ENCODE measurements at regions not wholly inside any gene's neighbourhood (a gene's known extent, or its start where the extent isn't known, plus 50 kb on each side); places are given as distances from the start of the nearest gene placed in this dataset.
A peak's percentile ranks its signal among the peaks of the same experiment; 100 is the strongest.

- TF ChIP-seq FEZF1 (tag by site-specific recombination; IDR thresholded peaks at IDR 0.05), result no peak
Observed at GRCh38 chr1:219724440-219724839, 111.5 kb upstream of the ZC3H11B start (continued).

- no peak overlapping the region for H3K4me3 ChIP-seq (ENCODE audit: low read depth, low read length)
- H3K4me1 ChIP-seq (ENCODE audit: control insufficient read depth, insufficient read depth, low read length), result no peaks in the 10 kb centered on the region
- H3K36me3 ChIP-seq (ENCODE audit: control insufficient read depth in 2 of 2, insufficient read depth in 1 of 2, low read length in 2 of 2), result no peaks in the 10 kb centered on the region
- no peak overlapping the region for H3K27ac ChIP-seq (ENCODE audit: extremely low read depth, low read depth, low read length)
- no peaks in the 10 kb centered on the region for H3K9me3 ChIP-seq (ENCODE audit: control insufficient read depth, insufficient read depth, low read depth, low read length)
- CTCF ChIA-PET, result no interaction called here
- POLR2A ChIA-PET, result no interaction called here
- TF ChIP-seq HIC1 (tag by site-specific recombination; IDR thresholded peaks at IDR 0.05) (no peak), FEZF1 (tag by site-specific recombination; IDR thresholded peaks at IDR 0.05) (no peak), ZSCAN23 (tag by site-specific recombination; IDR thresholded peaks at IDR 0.05) (no peak), ZNF510 (tag by site-specific recombination; IDR thresholded peaks at IDR 0.05; ENCODE audit: insufficient replicate concordance) (no peak), ZNF768 (tag by site-specific recombination; IDR thresholded peaks at IDR 0.05) (no peak), OVOL3 (tag by site-specific recombination; IDR thresholded peaks at IDR 0.05) (no peak), ZNF280D (tag by site-specific recombination; IDR thresholded peaks at IDR 0.05) (no peak), ZSCAN18 (tag by site-specific recombination; IDR thresholded peaks at IDR 0.05) (no peak), ZNF112 (tag by site-specific recombination; IDR thresholded peaks at IDR 0.05) (no peak), ZFHX2 (tag by site-specific recombination; conservative IDR thresholded peaks at IDR 0.05) (no peak), ZNF416 (tag by site-specific recombination; IDR thresholded peaks at IDR 0.05) (no peak)
Observed at GRCh38 chr1:219717536-219717935, 104.6 kb upstream of the ZC3H11B start.

GRCh38 chr1:219716611-219717114 lies 103.8 kb upstream of the ZC3H11B start:
- no peaks in the 10 kb centered on the region for H3K9me3 ChIP-seq (ENCODE audit: control insufficient read depth, insufficient read depth, low read depth, low read length)
- H3K4me3 ChIP-seq (ENCODE audit: low read depth, low read length), result no peak overlapping the region
- TF ChIP-seq ZFHX2 (tag by site-specific recombination; conservative IDR thresholded peaks at IDR 0.05) (0 out of 2 replicates have a peak, but pooled peaks have one; percentile 7), ZNF560 (tag by site-specific recombination; IDR thresholded peaks at IDR 0.05; ENCODE audit: borderline replicate concordance) (no peak), ZBTB21 (tag by site-specific recombination; IDR thresholded peaks at IDR 0.05) (no peak), ZNF561 (tag by site-specific recombination; IDR thresholded peaks at IDR 0.05; ENCODE audit: borderline replicate concordance) (no peak), ZNF548 (tag by site-specific recombination; IDR thresholded peaks at IDR 0.05) (no peak), EGR2 (tag by site-specific recombination; IDR thresholded peaks at IDR 0.05; ENCODE audit: low read depth) (0 out of 2 replicates have a peak, but pooled peaks have one; percentile 17), ZNF335 (tag by site-specific recombination; conservative IDR thresholded peaks at IDR 0.05) (no peak)
- TF ChIP-seq, protein P1, sequence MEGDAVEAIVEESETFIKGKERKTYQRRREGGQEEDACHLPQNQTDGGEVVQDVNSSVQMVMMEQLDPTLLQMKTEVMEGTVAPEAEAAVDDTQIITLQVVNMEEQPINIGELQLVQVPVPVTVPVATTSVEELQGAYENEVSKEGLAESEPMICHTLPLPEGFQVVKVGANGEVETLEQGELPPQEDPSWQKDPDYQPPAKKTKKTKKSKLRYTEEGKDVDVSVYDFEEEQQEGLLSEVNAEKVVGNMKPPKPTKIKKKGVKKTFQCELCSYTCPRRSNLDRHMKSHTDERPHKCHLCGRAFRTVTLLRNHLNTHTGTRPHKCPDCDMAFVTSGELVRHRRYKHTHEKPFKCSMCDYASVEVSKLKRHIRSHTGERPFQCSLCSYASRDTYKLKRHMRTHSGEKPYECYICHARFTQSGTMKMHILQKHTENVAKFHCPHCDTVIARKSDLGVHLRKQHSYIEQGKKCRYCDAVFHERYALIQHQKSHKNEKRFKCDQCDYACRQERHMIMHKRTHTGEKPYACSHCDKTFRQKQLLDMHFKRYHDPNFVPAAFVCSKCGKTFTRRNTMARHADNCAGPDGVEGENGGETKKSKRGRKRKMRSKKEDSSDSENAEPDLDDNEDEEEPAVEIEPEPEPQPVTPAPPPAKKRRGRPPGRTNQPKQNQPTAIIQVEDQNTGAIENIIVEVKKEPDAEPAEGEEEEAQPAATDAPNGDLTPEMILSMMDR (tag by site-specific recombination; IDR thresholded peaks at IDR 0.05), result no peak
- ChIA-PET POLR2A (no interaction called here), CTCF (no interaction called here)
- no peak overlapping the region for H3K27ac ChIP-seq (ENCODE audit: extremely low read depth, low read depth, low read length)
- no peaks in the 10 kb centered on the region for H3K4me1 ChIP-seq (ENCODE audit: control insufficient read depth, insufficient read depth, low read length)
- H3K36me3 ChIP-seq (ENCODE audit: control insufficient read depth in 2 of 2, insufficient read depth in 1 of 2, low read length in 2 of 2), result no peaks in the 10 kb centered on the region
